PFSK-1 (cell line): ENCODE measurements at regions not wholly inside any gene's neighbourhood (a gene's known extent, or its start where the extent isn't known, plus 50 kb on each side); places are given as distances from the start of the nearest gene placed in this dataset.

Source experiments
- FOXP2 ChIP-seq: optimal IDR thresholded peaks from 2 replicates; pipeline ENCODE3; 2011; ENCODE audit warnings: borderline replicate concordance, control low read depth, inconsistent platforms; ENCODE audit not compliant: insufficient read depth; ENCODE audit errors: extremely low read length, extremely low read depth
- POLR2AphosphoS5 ChIP-seq: IDR thresholded peaks from 2 replicates; pipeline ENCODE4 v1.6.1; 2012; ENCODE audit warnings: low read depth, mild to moderate bottlenecking, control low read depth, low read length, moderate library complexity
- REST ChIP-seq, 2 experiments: IDR thresholded peaks; 2 replicates each; pipeline versions ENCODE4 v1.6.1 to v1.8.0; 2011 to 2012; ENCODE audit warnings: low read depth in 2 of 2, low read length in 2 of 2, control low read depth in 1 of 2, inconsistent platforms in 1 of 2, mild to moderate bottlenecking in 1 of 2, moderate library complexity in 1 of 2; ENCODE audit not compliant: insufficient read depth in 1 of 2
- SIN3A ChIP-seq: IDR thresholded peaks from 2 replicates; pipeline ENCODE4 v1.6.1; 2012; ENCODE audit warnings: mild to moderate bottlenecking, low read length, moderate library complexity, borderline replicate concordance; ENCODE audit not compliant: insufficient read depth
- TAF1 ChIP-seq: IDR thresholded peaks from 2 replicates; pipeline ENCODE4 v1.6.1; 2012; ENCODE audit warnings: low read length, control low read depth, borderline replicate concordance; ENCODE audit not compliant: insufficient read depth

- TF ChIP-seq FOXP2: no peak
- no peak for TF ChIP-seq POLR2AphosphoS5
- TF ChIP-seq REST (IDR thresholded peaks at IDR 0.05; ENCODE audit: insufficient read depth in 1 of 2, low read depth in 2 of 2, low read length in 2 of 2): no peak
- no peak for TF ChIP-seq SIN3A
- no peak for TF ChIP-seq TAF1
These were observed 206.7 kb upstream of the PROK2 start for GRCh38 chr3:71991681-71992080.

GRCh38 chr3:71991046-71991445 lies 206.1 kb upstream of the PROK2 start:
- TF ChIP-seq REST (IDR thresholded peaks at IDR 0.05; ENCODE audit: insufficient read depth in 1 of 2, low read depth in 2 of 2, low read length in 2 of 2) (no peak), FOXP2 (no peak), POLR2AphosphoS5 (no peak), SIN3A (no peak), TAF1 (no peak)

- no peak for TF ChIP-seq SIN3A
- TF ChIP-seq REST (IDR thresholded peaks at IDR 0.05; ENCODE audit: insufficient read depth in 1 of 2, low read depth in 2 of 2, low read length in 2 of 2): no peak
- no peak for TF ChIP-seq TAF1
- no peak for TF ChIP-seq POLR2AphosphoS5
- no peak for TF ChIP-seq FOXP2
These were observed 205.6 kb upstream of the PROK2 start for GRCh38 chr3:71990545-71990944.

- TF ChIP-seq POLR2AphosphoS5: no peak
- no peak for TF ChIP-seq FOXP2
- TF ChIP-seq TAF1: no peak
- TF ChIP-seq SIN3A: no peak
- no peak for TF ChIP-seq REST (IDR thresholded peaks at IDR 0.05; ENCODE audit: insufficient read depth in 1 of 2, low read depth in 2 of 2, low read length in 2 of 2)
These were observed 204.2 kb upstream of the PROK2 start for GRCh38 chr3:71989165-71989564.

- TF ChIP-seq TAF1 (no peak), REST (IDR thresholded peaks at IDR 0.05; ENCODE audit: insufficient read depth in 1 of 2, low read depth in 2 of 2, low read length in 2 of 2) (no peak)
These were observed 202.9 kb upstream of the PROK2 start for GRCh38 chr3:71987828-71988227.
